ENCODE measurements at regions not wholly inside any gene's neighbourhood (a gene's known extent, or its start where the extent isn't known, plus 50 kb on each side); places are given as distances from the start of the nearest gene placed in this dataset.

GRCh38 chr12:131507094-131507493 lies 203.8 kb upstream of the SFSWAP start:
- TF ChIP-seq CTCF (IDR thresholded peaks at IDR 0.05): no peak
- H3K9me3 ChIP-seq (ENCODE audit: control insufficient read depth in 1 of 2, insufficient read depth in 1 of 2, low read length in 2 of 2): no peaks in the 10 kb centered on the region
- no peaks in the 10 kb centered on the region for H3K27me3 Mint-ChIP-seq
- no peak overlapping the region for H3K4me3 Mint-ChIP-seq
- intact Hi-C loops (cut with DNase I, micrococcal nuclease): no loop called here
- no peak overlapping the region for H3K27ac Mint-ChIP-seq
- ChIA-PET CTCF (no interaction called here), POLR2A (no interaction called here)
- H3K9me3 Mint-ChIP-seq: no peaks in the 10 kb centered on the region
- DNase-seq (no peak), ATAC-seq (ENCODE audit: poor library complexity) (no peak)
- H3K4me3 ChIP-seq (ENCODE audit: low read length): no peak overlapping the region
- H3K36me3 Mint-ChIP-seq (ENCODE audit: low read depth): no peaks in the 10 kb centered on the region
- no peaks in the 10 kb centered on the region for H3K27me3 ChIP-seq (ENCODE audit: control insufficient read depth in 1 of 2, insufficient read depth in 2 of 2, low read length in 2 of 2)
- H3K4me1 ChIP-seq (ENCODE audit: insufficient read depth, low read length): peaks cover 15% of the 10 kb centered on the region
- no peaks in the 10 kb centered on the region for H3K36me3 ChIP-seq (ENCODE audit: insufficient read depth, low read length)
- H3K4me1 Mint-ChIP-seq (ENCODE audit: low read depth): peaks cover 11% of the 10 kb centered on the region
- no peak overlapping the region for H3K27ac ChIP-seq (ENCODE audit: low read depth in 1 of 2, low read length in 2 of 2)

GRCh38 chr12:131507881-131508280 lies 203.0 kb upstream of the SFSWAP start:
- H3K9me3 Mint-ChIP-seq: no peaks in the 10 kb centered on the region

GRCh38 chr12:131509701-131510100 lies 201.2 kb upstream of the SFSWAP start:
- Mint-ChIP-seq H3K27me3 (no peaks in the 10 kb centered on the region), H3K4me3 (no peak overlapping the region), H3K27ac (no peak overlapping the region), H3K9me3 (no peaks in the 10 kb centered on the region), H3K36me3 (ENCODE audit: low read depth) (no peaks in the 10 kb centered on the region), H3K4me1 (ENCODE audit: low read depth) (peaks cover 17% of the 10 kb centered on the region)
- ChIA-PET CTCF (no interaction called here), POLR2A (no interaction called here)
- Histone ChIP-seq H3K4me1 (ENCODE audit: insufficient read depth, low read length) (peaks cover 15% of the 10 kb centered on the region), H3K36me3 (ENCODE audit: insufficient read depth, low read length) (no peaks in the 10 kb centered on the region), H3K4me3 (ENCODE audit: low read length) (no peak overlapping the region), H3K27me3 (ENCODE audit: control insufficient read depth in 1 of 2, insufficient read depth in 2 of 2, low read length in 2 of 2) (peaks cover 0 to 3% of the 10 kb centered on the region in 2 experiments), H3K27ac (ENCODE audit: low read depth in 1 of 2, low read length in 2 of 2) (no peak overlapping the region), H3K9me3 (ENCODE audit: control insufficient read depth in 1 of 2, insufficient read depth in 1 of 2, low read length in 2 of 2) (peaks cover 0 to 2% of the 10 kb centered on the region in 2 experiments)
- DNase-seq (no peak), ATAC-seq (ENCODE audit: poor library complexity) (no peak)
- no peak for TF ChIP-seq CTCF (IDR thresholded peaks at IDR 0.05)
- intact Hi-C loops (cut with DNase I, micrococcal nuclease): no loop called here

More at GRCh38 chr12:131507881-131508280, 203.0 kb upstream of the SFSWAP start:
- no peaks in the 10 kb centered on the region for H3K27me3 ChIP-seq (ENCODE audit: control insufficient read depth in 1 of 2, insufficient read depth in 2 of 2, low read length in 2 of 2)
- no peaks in the 10 kb centered on the region for H3K9me3 ChIP-seq (ENCODE audit: control insufficient read depth in 1 of 2, insufficient read depth in 1 of 2, low read length in 2 of 2)
- CTCF ChIA-PET: no interaction called here
- Mint-ChIP-seq H3K27me3 (no peaks in the 10 kb centered on the region), H3K4me1 (ENCODE audit: low read depth) (peaks cover 17% of the 10 kb centered on the region), H3K4me3 (no peak overlapping the region), H3K27ac (no peak overlapping the region), H3K36me3 (ENCODE audit: low read depth) (no peaks in the 10 kb centered on the region)
- peaks cover 15% of the 10 kb centered on the region for H3K4me1 ChIP-seq (ENCODE audit: insufficient read depth, low read length)
- no peak for TF ChIP-seq CTCF (IDR thresholded peaks at IDR 0.05)
- no peak for DNase-seq
- intact Hi-C loops (cut with DNase I, micrococcal nuclease): no loop called here
- POLR2A ChIA-PET: no interaction called here
- no peak overlapping the region for H3K4me3 ChIP-seq (ENCODE audit: low read length)
- no peaks in the 10 kb centered on the region for H3K36me3 ChIP-seq (ENCODE audit: insufficient read depth, low read length)
- H3K27ac ChIP-seq (ENCODE audit: low read depth in 1 of 2, low read length in 2 of 2): no peak overlapping the region
- no peak for ATAC-seq (ENCODE audit: poor library complexity)
